ENCODE measurements at regions not wholly inside any gene's neighbourhood (a gene's known extent, or its start where the extent isn't known, plus 50 kb on each side); places are given as distances from the start of the nearest gene placed in this dataset.

- H3K9me3 ChIP-seq (ENCODE audit: control insufficient read depth in 4 of 4, insufficient read depth in 3 of 4, low read length in 3 of 4): no peaks in the 10 kb centered on the region
- no peak for ATAC-seq (ENCODE audit: insufficient read depth, low FRiP score)
Measured at GRCh38 chr20:54272901-54273488, 65.1 kb downstream of the PFDN4 start.

DNA sequence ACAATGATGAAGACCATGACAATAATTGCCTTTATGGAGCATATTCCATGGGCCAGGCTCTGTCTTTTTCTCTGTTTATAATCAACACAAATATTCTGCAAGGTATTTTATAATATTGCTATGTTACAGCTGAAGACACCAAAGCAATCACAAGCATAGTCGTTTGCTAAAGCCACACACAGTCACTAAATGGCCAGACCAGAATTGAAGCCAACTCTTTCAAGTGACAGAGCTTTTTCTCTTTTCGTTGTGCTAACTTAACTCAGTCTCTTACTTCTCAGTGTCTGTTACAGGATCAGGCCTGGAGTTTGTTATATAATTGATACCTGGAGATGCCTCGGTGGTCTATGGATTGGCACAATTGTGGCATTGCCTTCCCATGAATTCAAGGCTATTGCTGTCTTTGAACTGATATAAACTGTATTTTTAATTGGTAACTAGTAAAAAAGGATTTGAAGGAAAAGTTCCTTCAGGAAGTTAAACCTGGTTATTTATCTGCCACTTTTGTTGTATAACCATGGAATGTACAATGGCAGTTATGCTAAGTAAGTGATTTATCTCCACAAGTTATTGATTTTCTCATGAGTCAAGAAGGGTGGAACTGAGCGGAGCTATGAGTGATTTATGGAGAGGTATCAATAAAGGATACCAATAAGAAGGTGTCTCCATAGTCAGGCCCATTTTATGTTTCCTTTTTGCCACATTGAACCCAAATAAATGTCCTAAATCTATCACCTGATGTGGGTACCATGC, 67.6 kb downstream of the PFDN4 start:
- Histone ChIP-seq H3K4me1 (ENCODE audit: control insufficient read depth in 5 of 5, insufficient read depth in 5 of 5, low read length in 5 of 5) (no peaks in the 10 kb centered on the region), H3K27me3 (ENCODE audit: control insufficient read depth in 3 of 3, insufficient read depth in 3 of 3, low read length in 2 of 3) (no peaks in the 10 kb centered on the region), H3K9ac (ENCODE audit: insufficient read depth in 1 of 2, low read length in 2 of 2) (no peak overlapping the region), H3K36me3 (ENCODE audit: control insufficient read depth in 4 of 4, insufficient read depth in 4 of 4, low read length in 4 of 4) (no peaks in the 10 kb centered on the region), H3K9me3 (ENCODE audit: control insufficient read depth in 4 of 4, insufficient read depth in 3 of 4, low read length in 3 of 4) (no peaks in the 10 kb centered on the region), H3K27ac (ENCODE audit: low read depth in 1 of 2, low read length in 1 of 2) (no peak overlapping the region), H3K4me3 (no peak overlapping the region)
- DNase-seq: no peak
- WGBS, 2 donors: 85 to 90% methylated on average over 4 of the region's 4 CpGs
- ATAC-seq (ENCODE audit: insufficient read depth, low FRiP score): no peak
- TF ChIP-seq CTCF (IDR thresholded peaks at IDR 0.05; ENCODE audit: control extremely low read depth, extremely low read depth): no peak

More at GRCh38 chr20:54272901-54273488, 65.1 kb downstream of the PFDN4 start:
- no peak for TF ChIP-seq CTCF (IDR thresholded peaks at IDR 0.05; ENCODE audit: control extremely low read depth, extremely low read depth)
- no peak overlapping the region for H3K27ac ChIP-seq (ENCODE audit: low read depth in 1 of 2, low read length in 1 of 2)
- H3K4me3 ChIP-seq: no peak overlapping the region
- peaks cover 0 to 6% (median 0%) of the 10 kb centered on the region in 5 donors for H3K4me1 ChIP-seq (ENCODE audit: control insufficient read depth in 5 of 5, insufficient read depth in 5 of 5, low read length in 5 of 5)
- H3K36me3 ChIP-seq (ENCODE audit: control insufficient read depth in 4 of 4, insufficient read depth in 4 of 4, low read length in 4 of 4): no peaks in the 10 kb centered on the region
- no peaks in the 10 kb centered on the region for H3K27me3 ChIP-seq (ENCODE audit: control insufficient read depth in 3 of 3, insufficient read depth in 3 of 3, low read length in 2 of 3)
- no peak overlapping the region for H3K9ac ChIP-seq (ENCODE audit: insufficient read depth in 1 of 2, low read length in 2 of 2)
- WGBS, 2 donors: 62 to 72% methylated on average over 4 of the region's 4 CpGs
- DNase-seq: no peak

DNA sequence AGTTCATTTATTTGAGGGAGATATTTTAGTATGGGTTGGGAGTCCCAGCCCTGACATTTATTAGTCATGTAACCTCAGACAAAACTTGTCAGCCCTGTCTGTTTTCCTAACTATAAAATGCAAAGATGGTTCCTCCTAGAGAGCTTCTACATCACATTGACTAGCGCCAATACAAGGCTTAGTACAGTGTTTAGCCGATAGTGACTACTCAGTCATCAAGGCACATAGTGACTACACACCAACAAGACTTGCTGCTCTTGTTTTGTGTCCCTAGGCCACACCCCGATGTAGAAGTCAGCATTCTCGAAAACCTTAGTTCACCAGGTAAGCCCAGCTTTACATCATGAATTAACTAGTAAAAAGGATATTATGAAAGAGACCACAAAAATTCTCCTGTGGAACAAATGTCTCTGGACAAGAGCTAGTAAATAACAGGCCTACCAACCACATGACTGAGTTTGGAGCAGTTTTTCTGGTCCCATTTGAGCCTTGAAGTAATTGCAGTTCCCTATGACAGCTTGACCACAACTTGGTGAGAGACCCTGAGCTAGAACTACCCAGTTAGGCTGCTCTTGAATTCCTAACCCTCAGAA, 68.8 kb downstream of the PFDN4 start:
- Histone ChIP-seq H3K27me3 (ENCODE audit: control insufficient read depth in 3 of 3, insufficient read depth in 3 of 3, low read length in 2 of 3) (no peaks in the 10 kb centered on the region), H3K36me3 (ENCODE audit: control insufficient read depth in 4 of 4, insufficient read depth in 4 of 4, low read length in 4 of 4) (no peaks in the 10 kb centered on the region), H3K9me3 (ENCODE audit: control insufficient read depth in 4 of 4, insufficient read depth in 3 of 4, low read length in 3 of 4) (no peaks in the 10 kb centered on the region), H3K9ac (ENCODE audit: insufficient read depth in 1 of 2, low read length in 2 of 2) (no peak overlapping the region), H3K4me1 (ENCODE audit: control insufficient read depth in 5 of 5, insufficient read depth in 5 of 5, low read length in 5 of 5) (no peaks in the 10 kb centered on the region), H3K4me3 (no peak overlapping the region), H3K27ac (ENCODE audit: low read depth in 1 of 2, low read length in 1 of 2) (no peak overlapping the region)
- no peak for ATAC-seq (ENCODE audit: insufficient read depth, low FRiP score)
- WGBS, 2 donors: 90 to 94% methylated on average over 4 of the region's 4 CpGs
- no peak for TF ChIP-seq CTCF (IDR thresholded peaks at IDR 0.05; ENCODE audit: control extremely low read depth, extremely low read depth)
- no peak for DNase-seq
